HepG2 (cell line): ENCODE measurements at regions not wholly inside any gene's neighbourhood (a gene's known extent, or its start where the extent isn't known, plus 50 kb on each side); places are given as distances from the start of the nearest gene placed in this dataset.

Experiments used
- ATAC-seq: fragments of 200-7000 bp; cut with Tn5 transposase; 3 replicates; pipeline ENCODE4 v1.9.1; 2020; ENCODE audit warnings: mild to moderate bottlenecking, moderate library complexity
- BruUV-seq: library from RNA; stranded (reverse); fragments of 400-500 nt; replicated peaks from 2 replicates; lab custom pipeline; 2021; lab: Mats Ljungman, UMichigan
- CTCF ChIA-PET: fragments of 300-600 bp; formaldehyde crosslinking; extraction: SDS; loops from one replicate; lab custom pipeline; 2021; ENCODE audit warnings: low total read pairs, inconsistent platforms, low intra/inter-chr PET ratio; lab: Yijun Ruan, JAX
- POLR2A ChIA-PET: fragments of 350-600 bp; sonication (Branson Sonifier 250); formaldehyde crosslinking; loops from one replicate; lab custom pipeline; 2020; ENCODE audit warnings: antibody characterized with exemption, inconsistent platforms; lab: Yijun Ruan, JAX
- DNase-seq: peaks from one replicate; pipeline ENCODE4 v3.0.0-alpha.2; 2015; ENCODE audit warnings: low spot score
- FAIRE-seq: peaks from 3 replicates; lab custom pipeline; 2011; peaks lifted over from hg19 to GRCh38; lab: Jason Lieb, UNC
- H2AFZ ChIP-seq: one replicate; pipeline ENCODE4 v1.6.1; 2011; ENCODE audit warnings: low read length, inconsistent platforms
- H3K27ac ChIP-seq: fragments of 300-600 bp; 3 replicates; pipeline ENCODE4 v1.8.0; 2011; ENCODE audit warnings: mixed run types, mild to moderate bottlenecking, mixed read lengths, low read length, inconsistent platforms; ENCODE audit not compliant: insufficient read depth; ENCODE audit errors: extremely low read length
- H3K27me3 ChIP-seq, 2 experiments: fragments of 200-600 bp in 1 of 2; 2 replicates in 1 of 2; 3 replicates in 1 of 2; pipeline versions ENCODE4 v1.6.0 to v1.8.0; 2011; ENCODE audit warnings: low read length in 2 of 2, mild to moderate bottlenecking in 2 of 2, moderate library complexity in 2 of 2, inconsistent platforms in 1 of 2; ENCODE audit not compliant: insufficient read depth in 2 of 2, control insufficient read depth in 1 of 2
- H3K36me3 ChIP-seq, 2 experiments: fragments of 200-600 bp in 1 of 2; replicated peaks in 1 of 2; 2 replicates in 1 of 2; 3 replicates in 1 of 2; pipeline versions ENCODE4 v1.5.1 to v1.8.0; 2011; ENCODE audit warnings: low read length in 2 of 2, inconsistent platforms in 1 of 2; ENCODE audit not compliant: insufficient read depth in 2 of 2, control insufficient read depth in 1 of 2
- H3K4me1 ChIP-seq: 2 replicates; pipeline ENCODE4 v1.5.1; 2012; ENCODE audit warnings: low read length, inconsistent platforms; ENCODE audit not compliant: insufficient read depth
- H3K4me2 ChIP-seq: 2 replicates; pipeline ENCODE4 v1.6.0; 2011; ENCODE audit warnings: low read depth, low read length, inconsistent platforms
- H3K4me3 ChIP-seq, 3 experiments: fragments of 200-600 bp in 1 of 3; sonication (generic), shearing (Covaris generic) in 1 of 3; replicated peaks in 1 of 3; 2 replicates each; pipeline ENCODE4 v1.5.1; 2011 to 2016; ENCODE audit warnings: low read length in 3 of 3, inconsistent platforms in 2 of 3, low read depth in 2 of 3, mild to moderate bottlenecking in 2 of 3, control low read depth in 1 of 3, mixed read lengths in 1 of 3; ENCODE audit not compliant: insufficient read depth in 1 of 3
- H3K79me2 ChIP-seq: one replicate; pipeline ENCODE4 v1.6.1; 2011; ENCODE audit warnings: low read length, inconsistent platforms; ENCODE audit not compliant: insufficient read depth
- H3K9ac ChIP-seq: 2 replicates; pipeline ENCODE4 v1.6.0; 2011; ENCODE audit warnings: mild to moderate bottlenecking, low read depth, low read length, inconsistent platforms; ENCODE audit not compliant: insufficient read depth
- H3K9me3 ChIP-seq: 2 replicates; pipeline ENCODE4 v1.5.1; 2012; ENCODE audit warnings: mild to moderate bottlenecking, low read length
- H4K20me1 ChIP-seq: 2 replicates; pipeline ENCODE4 v1.6.0; 2011; ENCODE audit warnings: inconsistent platforms, mild to moderate bottlenecking, low read length, moderate library complexity; ENCODE audit not compliant: insufficient read depth
- CEBPG ChIP-seq: IDR thresholded peaks from 2 replicates; pipeline ENCODE4 v1.6.1; 2016
- GMEB1 ChIP-seq: sonication (generic); formaldehyde crosslinking; IDR thresholded peaks from 2 replicates; pipeline ENCODE4 v1.5.1; 2020; ENCODE audit warnings: missing genetic modification reagents, mild to moderate bottlenecking, borderline replicate concordance
- HDAC6 ChIP-seq: fragments of 200-600 bp; sonication (generic); IDR thresholded peaks from 2 replicates; pipeline ENCODE4 v1.7.0; 2017; ENCODE audit warnings: mild to moderate bottlenecking, antibody characterized with exemption, low read length, low read depth
- IKZF1 ChIP-seq: fragments of 450-650 bp; IDR thresholded peaks from 2 replicates; pipeline ENCODE4 v1.7.1; 2016
- MAFF ChIP-seq: IDR thresholded peaks from 2 replicates; pipeline ENCODE4 v1.6.1; 2011; ENCODE audit warnings: low read depth, low read length, improper control_type of control experiment
- MBNL3 ChIP-seq: fragments of 250-450 bp; sonication (Bioruptor Pico); conservative IDR thresholded peaks from 2 replicates; pipeline ENCODE4 v1.8.0; 2022; ENCODE audit warnings: mild to moderate bottlenecking, inconsistent platforms
- NCOA1 ChIP-seq: sonication (generic); formaldehyde crosslinking; IDR thresholded peaks from 2 replicates; pipeline ENCODE4 v1.9.0; 2021; ENCODE audit warnings: missing genetic modification reagents
- RARA ChIP-seq: IDR thresholded peaks from 2 replicates; pipeline ENCODE4 v1.6.1; 2016; ENCODE audit warnings: missing genetic modification reagents, missing compliant biosample characterization
- RFXAP ChIP-seq: sonication (generic); formaldehyde crosslinking; IDR thresholded peaks from 2 replicates; pipeline ENCODE4 v1.4.0; 2020; ENCODE audit warnings: missing genetic modification reagents, borderline replicate concordance
- SKI ChIP-seq: fragments of 450-650 bp; IDR thresholded peaks from one replicate; pipeline ENCODE4 v1.6.1; 2018; ENCODE audit warnings: mild to moderate bottlenecking; ENCODE audit not compliant: partially characterized antibody
- SMARCC2 ChIP-seq: fragments of 450-650 bp; IDR thresholded peaks from 2 replicates; pipeline ENCODE4 v1.6.1; 2017; ENCODE audit warnings: antibody characterized with exemption, mild to moderate bottlenecking
- SRY ChIP-seq: sonication (generic); formaldehyde crosslinking; IDR thresholded peaks from 2 replicates; pipeline ENCODE4 v1.8.0; 2022; ENCODE audit warnings: mild to moderate bottlenecking, missing genetic modification reagents
- THAP9 ChIP-seq: sonication (generic); formaldehyde crosslinking; IDR thresholded peaks from 2 replicates; pipeline ENCODE4; 2020; ENCODE audit warnings: missing genetic modification reagents, mild to moderate bottlenecking, borderline replicate concordance
- ZBTB39 ChIP-seq: sonication (generic); formaldehyde crosslinking; IDR thresholded peaks from 2 replicates; pipeline ENCODE4 v1.5.0; 2020; ENCODE audit warnings: missing genetic modification reagents
- ZNF337 ChIP-seq: sonication (generic); formaldehyde crosslinking; IDR thresholded peaks from 2 replicates; pipeline ENCODE4 v1.5.1; 2020; ENCODE audit warnings: missing genetic modification reagents, low read depth, mild to moderate bottlenecking, borderline replicate concordance
- ZNF512B ChIP-seq: sonication (generic); formaldehyde crosslinking; IDR thresholded peaks from 2 replicates; pipeline ENCODE4 v1.5.1; 2020; ENCODE audit warnings: missing genetic modification reagents, mild to moderate bottlenecking, borderline replicate concordance
- ZNF749 ChIP-seq: sonication (generic); formaldehyde crosslinking; IDR thresholded peaks from 2 replicates; pipeline ENCODE4 v1.8.0; 2022; ENCODE audit warnings: mild to moderate bottlenecking, missing genetic modification reagents, moderate library complexity, borderline replicate concordance
- WGBS: methylation state at CpG from one replicate; pipeline ENCODE4 v1.1.6; 2017; ENCODE audit warnings: low lambda C conversion rate; 5-methylcytosine and 5-hydroxymethylcytosine counted together
- in situ Hi-C: cut with HindIII; loops from 2 replicates; pipeline ENCODE4 v1.10.0; 2017; ENCODE audit warnings: low pct_unique_long_range_greater_than_20kb; ENCODE audit not compliant: extremely low pct_ligation_motif_present
- intact Hi-C: fragments of 100-400 bp; cut with micrococcal nuclease; formaldehyde crosslinking; loops from one replicate; pipeline ENCODE4 v1.10.0; 2022; ENCODE audit not compliant: unreplicated experiment

- FAIRE-seq = no peak
- CTCF ChIA-PET = no interaction called here
- intact Hi-C loops = no loop called here
Observed at GRCh38 chr1:4276238-4276637, 376.2 kb upstream of the C1orf174 start.

More at GRCh38 chr1:4276238-4276637, 376.2 kb upstream of the C1orf174 start:
- DNase-seq (no peak), ATAC-seq (no peak)
- Histone ChIP-seq H2AFZ (no peak overlapping the region), H3K27me3 (no peaks in the 10 kb centered on the region), H3K4me3 (no peak overlapping the region), H3K36me3 (no peaks in the 10 kb centered on the region), H3K79me2 (no peaks in the 10 kb centered on the region), H3K4me2 (no peak overlapping the region), H3K9ac (no peak overlapping the region), H4K20me1 (no peaks in the 10 kb centered on the region), H3K9me3 (peaks cover 19% of the 10 kb centered on the region), H3K4me1 (peaks cover 45% of the 10 kb centered on the region), H3K27ac (no peak overlapping the region)
- 96% methylated on average over 5 of the region's 5 CpGs for WGBS
- TF ChIP-seq IKZF1 = no peak
- no peak for TF ChIP-seq SKI
- TF ChIP-seq RFXAP (CRISPR knock-in tag) = no peak
- TF ChIP-seq ZNF512B (CRISPR knock-in tag) = no peak
- no peak for TF ChIP-seq SRY
- no peak for TF ChIP-seq RARA
- no peak for TF ChIP-seq ZNF337
- TF ChIP-seq CEBPG (CRISPR knock-in tag) = no peak
- TF ChIP-seq MAFF = no peak
- no peak for TF ChIP-seq GMEB1
- no peak for TF ChIP-seq THAP9 (CRISPR knock-in tag)
- TF ChIP-seq HDAC6 = no peak
- no peak for TF ChIP-seq MBNL3 (CRISPR knock-in tag)
- no peak for TF ChIP-seq ZBTB39
- no peak for TF ChIP-seq SMARCC2
- TF ChIP-seq NCOA1 (CRISPR knock-in tag) = no peak
- TF ChIP-seq ZNF749 (CRISPR knock-in tag) = no peak
- in situ Hi-C loops = no loop called here
- no TSS peak for BruUV-seq
- POLR2A ChIA-PET = no interaction called here
